ENCODE measurements at regions not wholly inside any gene's neighbourhood (a gene's known extent, or its start where the extent isn't known, plus 50 kb on each side); places are given as distances from the start of the nearest gene placed in this dataset.

- TF ChIP-seq CTCF (IDR thresholded peaks at IDR 0.05), result no peak
- no peak for TF ChIP-seq EP300 (IDR thresholded peaks at IDR 0.05)
These were observed 932.1 kb upstream of the MANEA start for GRCh38 chr6:94645191-94645590.
